Medulla oblongata (tissue), 1 donor: ENCODE measurements at regions not wholly inside any gene's neighbourhood (a gene's known extent, or its start where the extent isn't known, plus 50 kb on each side); places are given as distances from the start of the nearest gene placed in this dataset.
"Not testable (repeated sequence)": the region's sequence is repeated elsewhere in the genome, so short reads cannot be mapped to it uniquely, and the experiment has no call there.

Experiments
- DNase-seq: peaks from one replicate; pipeline ENCODE4 v3.0.0-alpha.2; 2015; ENCODE audit errors: extremely low spot score

DNA sequence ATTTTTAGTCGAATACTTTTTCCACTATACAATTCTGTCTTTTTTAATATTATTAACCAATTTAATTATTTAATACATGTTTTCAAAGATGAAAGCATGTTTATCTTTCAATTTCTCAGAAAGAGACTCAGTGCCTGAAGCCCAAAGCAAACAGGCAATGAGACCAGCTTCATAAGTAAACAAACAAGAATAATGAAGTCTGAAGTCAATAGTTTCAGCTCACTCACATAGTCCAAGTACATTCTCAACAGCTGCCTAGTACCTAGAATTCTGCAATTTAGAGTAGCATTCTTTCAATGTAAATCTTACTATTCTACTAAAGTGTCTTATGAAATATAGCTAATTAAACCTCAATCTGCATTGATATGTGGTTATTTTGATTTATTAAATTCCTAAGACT is 626.5 kb upstream of the NRSN1 start:
- DNase-seq, result no peak

DNA sequence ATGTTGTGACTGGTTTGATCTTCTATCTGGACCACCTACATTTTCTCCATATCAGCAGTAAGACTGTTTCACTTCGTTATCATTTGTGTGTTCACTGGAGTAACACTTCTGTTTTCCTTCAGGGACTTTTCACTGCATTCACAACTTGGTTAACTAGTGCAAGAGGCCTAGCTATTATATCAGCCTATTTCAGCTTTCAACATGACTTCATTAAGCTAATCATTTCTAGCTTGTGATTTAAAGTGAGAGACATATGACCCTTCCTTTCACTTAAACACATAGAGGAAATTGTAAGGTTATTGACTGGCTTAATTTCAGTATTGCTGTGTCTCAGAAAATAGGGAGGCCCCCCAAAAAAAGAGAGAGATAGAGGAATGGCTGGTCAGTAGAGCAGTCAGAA is 622.8 kb upstream of the NRSN1 start:
- DNase-seq, result no peak

- no peak for DNase-seq
Observed at GRCh38 chr6:23505026-23505425, 621.0 kb upstream of the NRSN1 start.

- no peak for DNase-seq
Observed at GRCh38 chr6:23510778-23511510, 615.1 kb upstream of the NRSN1 start.

GRCh38 chr6:23511817-23512216 is 614.2 kb upstream of the NRSN1 start:
- DNase-seq, result no peak

DNA sequence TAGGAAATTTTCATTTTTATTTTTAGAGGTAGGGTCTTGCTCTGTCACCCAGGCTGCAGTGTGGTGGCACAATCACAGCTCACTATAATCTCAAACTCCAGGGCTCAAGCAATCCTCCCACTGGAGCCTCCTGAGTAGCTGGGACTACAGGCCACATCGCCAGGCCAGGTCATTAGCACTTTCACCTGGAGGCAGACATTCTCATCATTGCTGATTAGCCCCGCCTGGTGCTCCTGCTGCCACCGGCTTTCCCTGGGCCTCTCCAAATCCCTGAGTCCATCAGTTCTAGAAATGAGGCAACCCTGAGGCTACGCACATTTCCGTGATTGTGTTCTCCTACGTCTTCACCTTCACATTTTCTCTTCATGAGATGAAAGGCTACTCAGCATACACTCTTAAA is 607.7 kb upstream of the NRSN1 start:
- DNase-seq, result no peak

DNA sequence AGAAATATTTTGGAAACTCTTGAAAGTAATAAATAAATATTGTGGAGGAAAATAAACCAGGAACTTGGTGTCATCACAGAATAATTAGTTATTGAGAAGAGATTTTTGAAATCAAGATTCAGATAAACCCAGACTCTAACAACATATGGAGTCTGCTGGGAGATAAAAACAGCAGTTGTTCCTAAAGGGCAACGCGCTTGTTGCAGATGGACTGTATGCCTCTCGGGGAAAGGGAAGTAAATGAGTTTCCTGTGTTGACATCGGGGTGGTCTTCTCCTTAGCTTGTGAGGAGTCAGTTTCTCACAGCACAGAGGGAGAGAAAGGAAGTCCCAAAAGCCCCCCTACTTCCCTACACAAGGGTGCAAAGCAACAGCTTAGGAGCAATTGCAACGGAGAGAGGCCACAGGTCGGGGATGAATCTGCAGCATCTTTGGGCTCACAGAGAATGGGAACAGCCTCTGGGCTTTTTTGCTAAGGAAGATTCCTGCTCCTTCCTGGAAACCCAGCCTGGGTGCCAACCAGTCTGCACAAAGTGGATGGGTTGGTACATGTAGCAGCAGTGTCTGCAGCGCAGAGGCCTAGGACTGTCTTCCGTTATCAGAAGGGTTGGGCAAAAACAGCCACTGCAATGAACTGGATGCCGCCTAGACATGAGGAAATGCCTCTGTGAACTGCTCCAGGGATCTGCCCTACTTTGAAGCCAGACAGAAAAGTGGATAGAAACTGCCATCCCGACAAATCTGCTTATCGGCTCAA is 603.0 kb upstream of the NRSN1 start:
- DNase-seq, result no peak

DNA sequence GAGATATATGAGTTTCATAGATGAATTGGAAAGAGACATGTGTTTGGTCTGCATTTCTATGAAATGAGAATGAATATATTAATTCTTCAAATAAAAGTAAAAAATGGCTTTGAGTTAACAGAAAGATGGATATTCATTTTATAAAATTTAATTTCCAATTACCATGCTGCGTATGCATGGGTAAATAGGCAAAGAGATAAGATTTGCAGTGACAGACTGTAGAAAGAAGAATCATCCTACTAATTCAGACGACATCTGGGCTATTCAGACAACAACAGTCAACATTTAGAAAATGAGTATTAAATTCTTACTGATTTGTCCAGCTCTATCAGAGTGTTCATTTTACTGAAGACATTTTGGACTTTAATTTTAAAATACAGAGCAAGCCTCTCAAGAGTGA is 602.2 kb upstream of the NRSN1 start:
- DNase-seq, result no peak

- no peak for DNase-seq
Observed at GRCh38 chr6:23524548-23524947, 601.5 kb upstream of the NRSN1 start.

GRCh38 chr6:23526526-23526925 is 599.5 kb upstream of the NRSN1 start:
- DNase-seq, result no peak

DNA sequence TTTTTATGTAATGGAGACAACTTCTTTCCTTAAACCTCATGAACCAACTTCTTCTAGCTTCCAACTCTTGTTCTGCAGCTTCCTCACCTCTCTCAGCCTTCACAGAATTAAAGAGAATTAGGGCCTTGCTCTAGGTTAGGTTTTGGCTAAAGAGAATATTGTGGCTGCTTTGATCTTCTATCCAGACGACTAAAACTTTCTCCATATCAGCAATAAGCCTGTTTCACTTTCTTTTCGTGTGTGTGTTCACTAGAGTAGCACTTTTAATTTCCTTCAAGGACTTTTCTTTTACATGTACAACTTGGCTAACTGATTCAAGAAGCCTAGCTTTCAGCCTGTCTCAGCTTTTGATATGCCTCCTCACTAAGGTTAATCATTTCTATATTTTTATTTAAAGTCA is 596.1 kb upstream of the NRSN1 start:
- no peak for DNase-seq

DNA sequence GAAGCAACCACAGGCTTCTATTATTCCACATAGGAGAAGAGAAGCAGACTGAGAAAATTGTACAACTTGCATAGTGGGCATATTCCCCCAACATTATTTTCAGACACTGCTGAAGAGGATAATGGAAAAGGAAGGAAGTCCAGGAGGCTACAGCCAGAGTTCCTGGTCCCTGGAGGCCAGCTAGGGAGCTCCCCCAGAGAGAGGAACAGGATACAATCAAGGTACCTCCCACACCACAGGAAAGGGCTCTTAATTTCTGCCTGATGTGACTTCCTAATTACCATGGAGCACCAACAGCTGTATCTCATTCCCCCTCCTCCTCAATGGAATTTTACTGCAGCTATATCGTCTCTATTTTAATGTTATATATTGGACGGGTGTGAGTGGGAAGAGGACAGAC is 594.3 kb upstream of the NRSN1 start:
- DNase-seq, result no peak

DNA sequence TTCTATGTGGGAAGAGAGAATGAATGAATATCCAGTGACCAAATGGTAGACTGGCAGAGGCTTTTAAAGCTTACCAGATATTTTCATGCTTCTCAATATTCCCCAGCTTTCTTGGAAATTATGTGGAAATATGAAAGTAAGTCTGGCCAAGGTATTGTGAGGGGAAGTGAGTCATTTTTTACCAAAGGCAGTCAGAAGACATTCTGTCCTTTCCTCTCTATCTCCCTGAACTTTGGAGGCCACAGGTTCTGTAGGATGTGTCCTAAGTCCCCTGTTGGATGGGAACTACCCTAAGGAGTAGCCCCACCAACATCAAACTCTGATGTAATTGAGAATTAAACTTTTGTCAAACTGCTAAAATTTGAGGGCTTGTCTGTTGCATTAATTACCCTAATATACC is 593.8 kb upstream of the NRSN1 start:
- DNase-seq, result no peak

DNA sequence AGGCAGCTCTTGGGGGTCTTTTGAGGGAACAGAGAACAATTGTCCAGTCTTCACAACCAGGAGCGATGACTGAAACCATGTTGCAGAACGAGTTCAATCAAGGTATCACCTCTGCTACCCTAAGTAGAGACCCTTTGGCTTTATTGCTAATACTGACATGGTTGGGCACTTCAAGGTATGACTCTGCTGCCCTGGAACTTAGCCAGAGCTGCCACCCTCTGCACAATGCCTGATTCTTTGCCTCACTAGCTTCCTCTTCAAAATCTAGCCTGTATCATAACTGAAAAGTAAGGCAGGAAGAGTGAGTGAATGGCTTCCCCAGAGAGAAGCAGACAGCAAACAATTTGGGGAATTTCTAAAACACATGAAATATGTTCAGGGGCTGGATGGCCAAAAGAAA is 592.7 kb upstream of the NRSN1 start:
- DNase-seq, result no peak

DNA sequence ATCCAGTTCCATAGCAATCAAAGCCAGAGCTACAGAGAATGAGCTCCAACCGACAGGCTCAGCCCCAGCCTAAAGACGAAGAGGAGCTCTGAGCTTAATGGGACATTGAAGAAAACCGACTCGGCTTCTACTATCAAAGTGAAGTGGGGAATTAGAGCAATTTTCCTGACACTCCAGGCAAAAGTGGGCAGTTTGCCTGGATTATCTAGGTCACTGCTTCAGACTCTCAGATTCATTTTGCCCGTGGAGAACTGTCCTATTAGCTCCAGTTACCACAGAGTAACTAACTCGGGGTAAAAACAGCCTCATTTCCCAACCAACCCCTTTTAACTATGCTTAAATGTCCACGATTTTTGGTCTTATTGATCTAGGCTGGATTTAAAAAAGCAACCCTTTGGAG is 592.1 kb upstream of the NRSN1 start:
- DNase-seq, result peak; percentile 62

GRCh38 chr6:23534351-23534750 is 591.7 kb upstream of the NRSN1 start:
- no peak for DNase-seq

GRCh38 chr6:23535101-23535500 is 590.9 kb upstream of the NRSN1 start:
- no peak for DNase-seq

DNA sequence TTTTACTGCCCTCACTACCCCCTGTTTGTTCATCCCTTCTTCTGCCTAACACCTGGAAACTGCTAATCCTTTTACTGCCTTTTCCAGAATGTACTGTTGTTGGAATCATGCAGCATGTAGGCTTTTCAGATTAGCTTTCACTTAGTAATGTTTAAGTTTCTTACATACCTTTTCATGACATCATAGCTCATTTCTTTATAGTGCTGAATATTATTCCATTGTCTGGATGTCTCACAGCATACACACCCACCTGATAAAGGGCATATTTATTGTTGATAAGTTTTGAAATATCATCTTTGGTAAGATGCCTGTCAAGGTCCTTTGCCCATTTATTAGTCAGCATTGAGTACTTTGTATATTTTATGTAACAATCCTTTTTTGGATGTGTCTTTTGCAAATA is 588.2 kb upstream of the NRSN1 start:
- no peak for DNase-seq

DNA sequence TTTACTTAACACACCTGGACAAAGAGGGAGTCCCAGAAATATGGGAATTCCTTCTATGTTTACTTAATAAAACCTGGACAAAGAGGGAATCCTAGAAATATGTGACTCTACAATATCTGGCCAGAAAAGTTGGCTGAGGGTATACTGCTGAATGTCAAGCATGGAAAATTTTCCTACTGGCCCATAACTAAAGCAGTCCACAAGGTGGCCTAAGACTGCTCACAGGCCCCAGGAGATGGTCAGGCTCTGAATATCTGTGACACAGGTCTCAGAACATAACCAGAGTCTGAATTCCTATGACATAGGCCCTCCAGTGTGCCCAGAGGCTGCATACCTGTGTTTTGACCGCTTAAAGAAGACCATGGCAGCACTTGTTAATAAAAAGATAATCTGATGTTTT is 578.2 kb upstream of the NRSN1 start:
- peak; percentile 11 for DNase-seq

GRCh38 chr6:23554953-23555352 is 571.1 kb upstream of the NRSN1 start:
- DNase-seq, result not testable (repeated sequence)

- no peak for DNase-seq
Observed at GRCh38 chr6:23559587-23560343, 566.2 kb upstream of the NRSN1 start.

DNA sequence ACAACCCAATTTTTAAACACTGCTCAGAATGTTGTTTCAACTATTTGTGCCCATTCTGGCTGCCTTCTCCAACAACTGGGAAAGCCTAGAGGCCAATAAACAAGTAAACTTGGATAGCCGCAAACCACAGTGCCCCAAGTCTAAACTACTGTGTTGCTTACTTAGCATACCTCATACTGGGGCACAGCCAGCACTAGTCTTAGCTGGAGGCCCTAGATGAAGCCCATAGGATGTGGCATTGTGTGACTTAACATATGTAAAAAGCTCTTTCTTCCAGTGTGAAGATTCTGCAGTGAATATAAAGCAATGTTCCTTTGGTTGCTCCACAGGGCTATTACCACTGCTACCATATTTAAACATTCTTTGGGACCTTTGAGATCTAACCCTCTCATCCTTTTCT is 564.3 kb upstream of the NRSN1 start:
- DNase-seq, result no peak

GRCh38 chr6:23562554-23562953 is 563.5 kb upstream of the NRSN1 start:
- no peak for DNase-seq
